ENCODE measurements at regions not wholly inside any gene's neighbourhood (a gene's known extent, or its start where the extent isn't known, plus 50 kb on each side); places are given as distances from the start of the nearest gene placed in this dataset.

DNA sequence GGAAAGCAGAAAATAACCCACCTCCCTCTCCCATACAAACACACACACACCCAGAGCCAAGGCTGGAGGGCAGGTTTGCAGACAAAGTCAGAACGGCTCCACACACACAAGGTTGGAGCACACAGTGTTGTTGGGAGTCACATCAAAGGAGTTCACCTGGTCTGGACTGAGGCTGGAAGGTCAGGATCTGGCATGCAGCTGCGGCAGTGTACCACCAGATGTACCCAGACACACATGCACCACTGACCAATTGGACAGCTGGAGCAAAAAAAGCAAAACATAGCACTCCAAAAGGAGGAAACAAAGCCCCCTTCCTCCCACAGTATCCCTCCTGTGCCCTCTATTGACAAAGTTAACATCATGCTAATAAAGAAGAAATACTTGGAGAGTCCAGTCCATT is 94.6 kb upstream of the KIF2A start:
- TF ChIP-seq, protein P1, sequence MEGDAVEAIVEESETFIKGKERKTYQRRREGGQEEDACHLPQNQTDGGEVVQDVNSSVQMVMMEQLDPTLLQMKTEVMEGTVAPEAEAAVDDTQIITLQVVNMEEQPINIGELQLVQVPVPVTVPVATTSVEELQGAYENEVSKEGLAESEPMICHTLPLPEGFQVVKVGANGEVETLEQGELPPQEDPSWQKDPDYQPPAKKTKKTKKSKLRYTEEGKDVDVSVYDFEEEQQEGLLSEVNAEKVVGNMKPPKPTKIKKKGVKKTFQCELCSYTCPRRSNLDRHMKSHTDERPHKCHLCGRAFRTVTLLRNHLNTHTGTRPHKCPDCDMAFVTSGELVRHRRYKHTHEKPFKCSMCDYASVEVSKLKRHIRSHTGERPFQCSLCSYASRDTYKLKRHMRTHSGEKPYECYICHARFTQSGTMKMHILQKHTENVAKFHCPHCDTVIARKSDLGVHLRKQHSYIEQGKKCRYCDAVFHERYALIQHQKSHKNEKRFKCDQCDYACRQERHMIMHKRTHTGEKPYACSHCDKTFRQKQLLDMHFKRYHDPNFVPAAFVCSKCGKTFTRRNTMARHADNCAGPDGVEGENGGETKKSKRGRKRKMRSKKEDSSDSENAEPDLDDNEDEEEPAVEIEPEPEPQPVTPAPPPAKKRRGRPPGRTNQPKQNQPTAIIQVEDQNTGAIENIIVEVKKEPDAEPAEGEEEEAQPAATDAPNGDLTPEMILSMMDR (conservative IDR thresholded peaks at IDR 0.05 in 1 of 2, IDR thresholded peaks at IDR 0.05 in 1 of 2; ENCODE audit: extremely low read depth in 1 of 2, insufficient read depth in 1 of 2, low read depth in 1 of 2, low read length in 2 of 2), result no peak
- no peak for TF ChIP-seq EZH2 (IDR thresholded peaks at IDR 0.05; ENCODE audit: borderline replicate concordance, low read length)
